ENCODE measurements at regions not wholly inside any gene's neighbourhood (a gene's known extent, or its start where the extent isn't known, plus 50 kb on each side); places are given as distances from the start of the nearest gene placed in this dataset.

DNA sequence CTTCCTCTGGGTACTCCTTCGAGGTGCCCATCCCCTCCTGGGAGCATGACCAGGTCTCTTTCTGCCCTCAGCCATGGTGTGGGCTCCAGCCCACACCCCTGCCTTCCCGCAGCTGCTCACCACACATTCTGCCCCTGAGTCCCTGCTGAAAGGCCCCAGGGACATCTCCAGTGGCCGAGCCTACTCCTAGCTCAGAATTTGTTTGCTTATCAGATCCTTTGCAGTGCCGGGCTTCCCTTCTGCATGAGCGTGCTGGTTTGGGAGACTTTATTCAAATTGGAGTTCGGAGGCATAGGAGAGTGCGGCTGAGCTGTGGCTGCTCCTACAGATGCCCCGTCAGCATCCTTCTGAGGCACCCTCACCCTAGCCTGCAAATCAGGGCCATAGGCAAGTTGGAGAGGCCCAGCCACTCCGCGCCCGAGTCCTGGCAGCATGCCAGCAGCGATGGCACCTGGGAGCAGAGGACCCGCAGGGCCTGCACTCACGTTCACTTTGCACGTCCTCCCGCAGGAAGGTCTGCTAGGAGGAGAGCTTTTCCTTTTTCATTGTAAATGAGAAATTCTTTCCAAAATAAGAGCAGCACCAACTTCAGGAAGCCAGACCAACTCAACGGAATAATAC lies 327.3 kb downstream of the QKI start:
- no peak for TF ChIP-seq CTCF (conservative IDR thresholded peaks at IDR 0.05; ENCODE audit: low read length)
- TF ChIP-seq EZH2phosphoT487 (IDR thresholded peaks at IDR 0.05; ENCODE audit: borderline replicate concordance): no peak
